HG03565 (cell line): ENCODE measurements at regions not wholly inside any gene's neighbourhood (a gene's known extent, or its start where the extent isn't known, plus 50 kb on each side); places are given as distances from the start of the nearest gene placed in this dataset.
A peak's percentile ranks its signal among the peaks of the same experiment; 100 is the strongest.
"Not testable (repeated sequence)": the region's sequence is repeated elsewhere in the genome, so short reads cannot be mapped to it uniquely, and the experiment has no call there.

ENCODE experiments used
- ATAC-seq: cut with Tn5 transposase; IDR thresholded peaks from one replicate; pipeline ENCODE4 v1.9.1; 2021; ENCODE audit warnings: mild to moderate bottlenecking, moderate library complexity; ENCODE audit not compliant: unreplicated experiment

GRCh38 chr5:93941897-93942296 lies 200.5 kb upstream of the POU5F2 start:
- no peak for ATAC-seq

DNA sequence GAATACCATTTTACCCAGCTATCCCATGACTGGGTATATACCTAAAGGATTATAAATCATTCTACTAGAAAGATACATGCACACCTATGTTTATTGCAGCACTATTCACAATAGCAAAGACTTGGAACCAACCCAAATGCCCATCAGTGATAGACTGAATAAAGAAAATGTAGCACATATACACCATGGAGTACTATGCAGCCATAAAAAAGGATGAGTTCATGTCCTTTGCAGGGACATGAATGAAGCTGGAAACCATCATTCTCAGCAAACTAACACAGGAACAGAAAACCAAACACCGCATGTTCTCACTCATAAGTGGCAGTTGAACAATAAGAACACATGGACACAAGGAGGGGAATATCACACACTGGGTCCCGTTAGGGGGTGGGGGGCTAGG lies 191.9 kb upstream of the POU5F2 start:
- ATAC-seq = not testable (repeated sequence)

GRCh38 chr5:93930098-93930497 lies 188.7 kb upstream of the POU5F2 start:
- ATAC-seq = no peak

GRCh38 chr5:93929131-93929530 lies 187.7 kb upstream of the POU5F2 start:
- no peak for ATAC-seq

DNA sequence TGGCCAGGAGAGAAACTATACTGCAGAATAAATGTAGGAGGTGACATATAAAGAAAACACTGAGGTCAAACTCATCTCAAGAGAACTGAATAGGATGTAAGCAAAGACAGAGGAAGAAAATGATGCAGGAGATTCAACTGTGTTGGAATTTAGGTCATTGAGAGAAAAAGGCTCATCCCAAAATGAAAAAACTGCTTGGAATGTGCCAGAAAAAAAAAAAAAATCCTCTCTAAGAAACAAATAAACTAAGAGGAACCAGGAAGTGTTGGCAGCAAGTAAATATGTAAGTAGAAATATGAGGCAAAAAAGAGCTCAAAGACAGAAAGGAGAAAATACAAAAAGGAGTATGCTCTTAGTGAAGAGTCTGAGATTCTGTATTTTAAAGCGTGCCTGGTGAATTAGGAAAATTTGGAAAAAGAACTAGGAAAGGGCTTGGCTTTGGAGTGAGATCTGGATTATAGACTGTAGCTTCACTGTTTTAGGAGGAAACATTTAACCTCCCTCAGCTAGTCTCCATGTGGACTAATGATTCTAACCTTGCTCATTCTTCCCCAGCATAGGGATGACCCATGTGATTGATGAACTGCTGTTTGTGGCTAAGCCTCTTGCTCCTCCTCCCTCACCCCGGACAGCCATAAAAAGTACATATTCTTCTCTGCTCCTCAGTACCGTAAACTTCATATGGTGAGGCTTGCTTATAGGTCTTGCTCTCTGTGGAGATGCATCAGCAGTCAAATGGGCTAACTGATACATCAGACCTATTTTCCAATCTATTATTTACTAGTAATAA lies 185.6 kb upstream of the POU5F2 start:
- no peak for ATAC-seq

- ATAC-seq = no peak
Measured at GRCh38 chr5:93925321-93925720, 183.9 kb upstream of the POU5F2 start.

- no peak for ATAC-seq
Measured at GRCh38 chr5:93924628-93925027, 183.2 kb upstream of the POU5F2 start.

GRCh38 chr5:93922551-93922950 lies 181.2 kb upstream of the POU5F2 start:
- no peak for ATAC-seq

DNA sequence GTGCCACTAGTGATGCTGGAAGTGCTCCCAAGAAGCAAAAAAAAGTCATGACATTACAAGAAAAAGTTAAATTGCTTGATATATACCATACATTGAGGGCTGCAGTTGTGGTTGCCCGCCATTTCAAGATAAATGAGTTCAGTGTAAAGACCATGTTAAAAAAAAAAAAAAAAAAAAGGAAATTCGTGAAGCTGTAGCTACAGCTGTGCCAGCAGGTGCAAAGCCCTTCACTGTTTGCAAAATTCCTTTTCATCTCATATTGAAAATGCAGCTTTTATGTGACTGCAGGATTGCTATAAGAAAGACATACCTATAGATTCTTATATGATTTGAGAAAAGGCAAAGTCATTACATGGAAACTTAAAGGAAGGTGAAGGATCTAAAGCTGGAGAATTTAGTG lies 179.6 kb upstream of the POU5F2 start:
- ATAC-seq = no peak

- ATAC-seq = no peak
Measured at GRCh38 chr5:93916872-93917271, 175.5 kb upstream of the POU5F2 start.

DNA sequence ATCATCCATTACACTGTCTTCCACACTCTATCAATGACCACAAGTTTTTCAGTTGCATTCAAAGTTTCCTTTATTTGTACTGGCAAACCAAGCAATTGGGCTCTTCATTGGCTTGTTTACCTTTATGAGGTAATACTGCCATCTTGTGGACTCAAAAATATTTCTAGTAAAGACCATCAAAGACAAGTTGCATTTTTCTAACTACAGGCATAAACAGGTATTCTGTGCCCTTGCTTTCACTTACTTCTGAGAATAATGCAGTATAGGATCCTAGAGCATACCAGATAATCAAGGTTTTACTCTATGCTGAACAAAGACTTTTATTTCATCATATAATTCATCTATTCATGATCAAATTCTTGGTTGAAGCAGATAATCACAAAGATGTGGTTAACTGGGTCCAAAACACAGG lies 173.7 kb upstream of the POU5F2 start:
- peak; percentile 68 for ATAC-seq

- no peak for ATAC-seq
Measured at GRCh38 chr5:93911609-93912008, 170.2 kb upstream of the POU5F2 start.

DNA sequence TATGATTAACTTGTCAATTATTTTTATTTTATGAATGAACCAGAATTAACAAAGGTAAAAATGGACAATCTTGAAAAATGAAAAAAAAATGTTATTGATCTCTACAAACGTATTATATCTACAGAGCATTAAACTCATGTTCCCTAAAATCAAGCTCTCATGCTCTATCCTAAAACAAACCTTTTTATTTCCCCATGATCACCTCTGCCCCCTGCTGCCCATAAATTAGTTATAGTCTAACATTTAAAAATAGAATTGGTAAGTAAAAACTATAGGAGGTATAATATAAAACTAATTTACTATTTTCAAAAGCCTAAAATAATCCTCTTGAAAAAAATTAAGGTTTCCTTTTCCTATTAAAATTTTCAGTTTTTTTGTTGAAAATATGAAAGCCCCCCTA lies 168.0 kb upstream of the POU5F2 start:
- ATAC-seq = no peak

DNA sequence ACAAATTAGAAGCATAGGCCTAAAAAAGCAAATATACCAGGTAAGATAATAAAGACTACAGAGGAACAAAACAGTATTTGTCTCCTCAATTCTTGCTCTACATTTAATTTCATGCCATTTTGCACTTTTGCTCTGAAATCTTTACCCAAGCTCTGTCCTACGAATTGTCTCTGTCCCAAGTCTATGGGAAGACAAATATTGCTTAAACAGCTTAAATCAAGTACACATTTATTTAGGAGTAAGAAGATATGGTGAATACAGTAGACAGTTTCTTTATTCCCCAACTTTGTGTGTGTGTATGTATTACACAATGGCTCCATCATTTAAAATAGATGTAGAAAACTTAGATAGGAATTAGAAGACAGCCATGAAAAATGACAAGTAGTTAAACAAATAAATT lies 163.5 kb upstream of the POU5F2 start:
- no peak for ATAC-seq

- ATAC-seq = no peak
Measured at GRCh38 chr5:93902288-93902687, 160.9 kb upstream of the POU5F2 start.

DNA sequence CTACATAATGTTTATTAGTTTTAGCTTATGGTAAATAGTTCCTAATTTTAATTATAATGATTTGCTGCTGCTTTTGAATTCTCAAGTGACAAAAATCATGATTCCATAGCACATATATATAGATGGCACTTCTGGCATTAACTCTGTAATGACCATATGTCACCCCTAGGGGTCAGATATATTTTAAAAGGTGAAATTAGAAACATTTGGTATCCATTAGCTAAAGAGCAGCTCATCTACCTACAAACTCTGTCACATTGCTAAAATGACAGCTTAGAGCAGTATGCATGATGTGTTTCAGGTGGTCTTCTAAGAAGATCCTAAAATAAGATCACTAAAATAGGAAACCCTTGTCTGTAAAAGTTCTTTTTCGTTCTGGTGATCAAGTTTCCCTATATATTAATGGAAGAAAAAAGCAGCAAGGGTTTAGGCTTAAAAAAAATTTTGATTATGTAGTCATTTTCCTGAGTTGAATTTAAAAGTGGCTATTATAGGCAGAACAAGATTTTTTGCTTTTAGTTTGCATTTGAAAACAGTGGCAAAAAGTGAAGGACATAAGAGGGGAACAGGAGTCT lies 157.7 kb upstream of the POU5F2 start:
- peak; percentile 74 for ATAC-seq

- ATAC-seq = no peak
Measured at GRCh38 chr5:93894601-93895354, 153.4 kb upstream of the POU5F2 start.

- no peak for ATAC-seq
Measured at GRCh38 chr5:93893075-93893474, 151.7 kb upstream of the POU5F2 start.

- ATAC-seq = no peak
Measured at GRCh38 chr5:93892481-93892880, 151.1 kb upstream of the POU5F2 start.

GRCh38 chr5:93891491-93892480 lies 150.4 kb upstream of the POU5F2 start:
- no peak for ATAC-seq

GRCh38 chr5:93890657-93891056 lies 149.3 kb upstream of the POU5F2 start:
- ATAC-seq = no peak
